HUES64 (cell line): ENCODE measurements at regions not wholly inside any gene's neighbourhood (a gene's known extent, or its start where the extent isn't known, plus 50 kb on each side); places are given as distances from the start of the nearest gene placed in this dataset.

Experiments used
- H3K27ac ChIP-seq: 2 replicates; pipeline ENCODE4 v1.7.0; 2013; ENCODE audit warnings: low read depth, low read length, inconsistent platforms
- H3K27me3 ChIP-seq: 2 replicates; pipeline ENCODE4 v1.6.1; 2013; ENCODE audit warnings: mild to moderate bottlenecking, low read length; ENCODE audit not compliant: insufficient read depth
- H3K36me3 ChIP-seq: 2 replicates; pipeline ENCODE4 v1.6.1; 2013; ENCODE audit warnings: mild to moderate bottlenecking, low read length; ENCODE audit not compliant: insufficient read depth
- H3K4me1 ChIP-seq: 2 replicates; pipeline ENCODE4 v1.6.1; 2013; ENCODE audit warnings: mild to moderate bottlenecking, low read length, moderate library complexity; ENCODE audit not compliant: insufficient read depth
- H3K4me3 ChIP-seq: 2 replicates; pipeline ENCODE4 v1.5.1; 2013; ENCODE audit warnings: mild to moderate bottlenecking, low read length, moderate library complexity
- H3K9ac ChIP-seq: 2 replicates; pipeline ENCODE4 v1.6.1; 2013; ENCODE audit warnings: mild to moderate bottlenecking, low read depth, low read length
- H3K9me3 ChIP-seq: 2 replicates; pipeline ENCODE4 v1.6.1; 2013; ENCODE audit warnings: low read depth, low read length; ENCODE audit not compliant: insufficient read depth
- WGBS: fragments of 150-250, 120-280 bp; methylation state at CpG from one replicate; pipeline ENCODE4 v1.1.7; 2013; ENCODE audit warnings: missing lambda C conversion rate; 5-methylcytosine and 5-hydroxymethylcytosine counted together

GRCh38 chr5:125199968-125200865 is 453.8 kb upstream of the ZNF608 start:
- H3K4me1 ChIP-seq = peaks cover 54% of the 10 kb centered on the region
- 22% methylated on average over 17 of the region's 17 CpGs for WGBS
- no peaks in the 10 kb centered on the region for H3K36me3 ChIP-seq
- H3K9ac ChIP-seq = no peak overlapping the region
- no peaks in the 10 kb centered on the region for H3K9me3 ChIP-seq
- H3K4me3 ChIP-seq = peak overlapping the region; percentile 22
- H3K27ac ChIP-seq = peak overlapping the region; percentile 51; the same call in 1 of the 2 replicates
- no peaks in the 10 kb centered on the region for H3K27me3 ChIP-seq

DNA sequence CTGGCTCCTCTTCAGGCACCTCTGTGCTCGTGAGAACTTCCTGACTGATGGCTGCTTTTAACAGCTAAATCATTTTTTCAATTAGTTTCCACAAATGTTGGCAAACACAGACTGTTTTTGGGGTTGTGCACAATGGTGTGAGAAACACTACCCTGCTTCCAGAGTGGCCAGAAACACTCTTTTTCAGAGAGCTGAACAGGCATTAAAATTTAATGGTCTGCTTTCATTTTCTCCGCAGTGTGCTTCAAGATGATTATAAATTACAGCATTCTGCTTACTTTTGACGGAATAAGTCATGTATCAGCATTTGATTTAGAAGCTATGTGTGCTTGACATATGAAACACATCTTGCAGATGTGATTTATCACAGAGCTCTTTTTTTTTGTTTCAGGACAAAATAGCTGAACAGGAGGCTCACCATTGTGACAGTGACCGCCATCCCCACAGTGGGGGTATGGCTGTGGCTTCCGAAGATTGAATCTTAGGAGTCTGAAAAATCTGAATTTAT is 454.5 kb upstream of the ZNF608 start:
- H3K9ac ChIP-seq = no peak overlapping the region
- H3K36me3 ChIP-seq = no peaks in the 10 kb centered on the region
- H3K4me1 ChIP-seq = peaks cover 55% of the 10 kb centered on the region
- H3K27ac ChIP-seq = no peak overlapping the region; the same call in 1 of the 2 replicates
- H3K27me3 ChIP-seq = no peaks in the 10 kb centered on the region
- peak overlapping the region; percentile 22; the same call in 1 of the 2 replicates for H3K4me3 ChIP-seq
- no peaks in the 10 kb centered on the region for H3K9me3 ChIP-seq
- WGBS = 85% methylated on average over 5 of the region's 5 CpGs

DNA sequence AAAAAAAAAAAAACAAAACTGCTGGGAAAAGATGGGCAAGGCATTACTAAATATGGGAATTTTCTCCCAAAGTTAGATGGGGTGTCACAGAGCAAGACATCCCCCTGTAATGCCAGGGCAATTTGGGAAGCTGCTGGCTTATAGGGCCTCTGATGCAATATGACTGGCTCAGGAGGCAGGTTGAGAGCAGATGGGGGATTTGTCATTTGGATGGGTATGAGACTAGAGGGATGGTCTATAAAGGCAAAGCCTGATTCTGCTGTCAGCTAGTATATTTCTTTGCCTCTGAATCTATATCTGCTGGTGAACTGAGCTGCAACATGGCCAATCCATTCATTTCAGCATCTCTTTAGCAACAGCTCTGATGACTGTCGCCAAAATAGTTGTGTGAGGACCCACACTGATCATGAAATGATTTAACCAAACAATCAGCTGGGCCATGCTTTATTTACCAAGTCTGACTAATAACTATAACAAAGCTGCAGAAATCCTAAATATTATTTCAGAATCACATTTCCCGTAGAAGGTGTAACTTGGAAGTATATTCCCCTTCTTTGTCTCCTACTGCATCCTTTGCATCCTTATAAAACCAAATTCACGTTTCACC is 455.1 kb upstream of the ZNF608 start:
- H3K4me3 ChIP-seq = no peak overlapping the region
- peaks cover 52% of the 10 kb centered on the region for H3K4me1 ChIP-seq
- no peaks in the 10 kb centered on the region for H3K36me3 ChIP-seq
- no peak overlapping the region for H3K27ac ChIP-seq
- no peak overlapping the region for H3K9ac ChIP-seq
- H3K9me3 ChIP-seq = no peaks in the 10 kb centered on the region
- no peaks in the 10 kb centered on the region for H3K27me3 ChIP-seq
- 94% methylated on average over 3 of the region's 3 CpGs for WGBS

DNA sequence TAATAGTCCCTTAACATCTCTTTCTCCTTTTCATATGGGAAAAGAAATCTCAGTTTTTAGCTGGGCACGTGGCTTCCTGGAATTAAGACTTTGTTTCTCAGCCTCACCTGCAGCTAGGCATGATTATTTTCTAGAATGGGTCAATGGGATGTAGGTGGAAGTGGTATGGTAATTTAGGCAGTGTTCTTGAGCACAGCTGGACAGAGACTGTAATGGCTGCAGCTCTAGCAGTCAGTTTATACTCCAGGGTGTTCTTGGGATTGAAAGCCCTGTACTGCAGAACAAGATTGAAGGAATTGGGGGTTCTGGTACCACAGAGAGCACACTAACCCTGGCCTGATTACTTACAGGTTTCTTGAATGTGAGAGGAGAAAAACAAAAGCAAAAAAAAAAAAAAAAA is 455.9 kb upstream of the ZNF608 start:
- no peaks in the 10 kb centered on the region for H3K36me3 ChIP-seq
- H3K27me3 ChIP-seq = no peaks in the 10 kb centered on the region
- H3K4me3 ChIP-seq = no peak overlapping the region
- H3K9ac ChIP-seq = no peak overlapping the region
- H3K4me1 ChIP-seq = peaks cover 44% of the 10 kb centered on the region
- H3K27ac ChIP-seq = no peak overlapping the region
- WGBS = 77% methylated on average over 1 of the region's 1 CpG
- no peaks in the 10 kb centered on the region for H3K9me3 ChIP-seq

DNA sequence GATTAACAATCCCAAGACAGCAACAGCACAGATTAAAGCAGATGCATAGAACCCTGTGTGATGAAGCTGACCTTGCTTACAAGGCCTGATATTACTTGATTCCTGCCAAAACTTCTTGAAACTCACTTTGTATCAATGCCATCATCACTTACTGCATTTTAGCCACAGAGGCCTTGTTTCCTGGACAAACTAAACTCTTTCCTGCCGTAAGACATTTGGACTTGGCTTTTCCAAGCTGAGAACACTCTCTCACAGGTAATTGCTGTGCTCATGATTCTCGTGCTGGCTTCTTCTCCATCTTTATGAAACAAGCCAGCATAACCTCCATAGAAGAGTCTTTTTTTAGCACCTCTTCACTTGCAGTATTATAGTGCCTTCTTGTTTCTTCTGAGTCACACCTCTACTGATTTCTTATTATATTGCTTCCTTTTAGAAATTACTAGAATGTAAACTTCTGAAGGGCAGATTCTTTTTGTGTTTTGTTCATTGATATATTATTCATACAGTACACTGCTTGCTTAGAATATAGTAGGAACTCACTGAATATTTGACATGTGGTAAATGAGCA is 456.5 kb upstream of the ZNF608 start:
- H3K27ac ChIP-seq = no peak overlapping the region
- WGBS = 91% methylated on average over 2 of the region's 2 CpGs

GRCh38 chr5:125203912-125204311 is 457.5 kb upstream of the ZNF608 start:
- no peak overlapping the region for H3K9ac ChIP-seq
- no peaks in the 10 kb centered on the region for H3K36me3 ChIP-seq
- no peaks in the 10 kb centered on the region for H3K27me3 ChIP-seq
- 73% methylated on average over 2 of the region's 2 CpGs for WGBS
- peaks cover 32% of the 10 kb centered on the region for H3K4me1 ChIP-seq
- H3K9me3 ChIP-seq = no peaks in the 10 kb centered on the region
- H3K4me3 ChIP-seq = no peak overlapping the region
- H3K27ac ChIP-seq = no peak overlapping the region

More for the DNA sequence above, 456.5 kb upstream of the ZNF608 start:
- no peaks in the 10 kb centered on the region for H3K9me3 ChIP-seq
- no peaks in the 10 kb centered on the region for H3K36me3 ChIP-seq
- H3K4me3 ChIP-seq = no peak overlapping the region
- no peak overlapping the region for H3K9ac ChIP-seq
- H3K27me3 ChIP-seq = no peaks in the 10 kb centered on the region
- peaks cover 42% of the 10 kb centered on the region for H3K4me1 ChIP-seq

DNA sequence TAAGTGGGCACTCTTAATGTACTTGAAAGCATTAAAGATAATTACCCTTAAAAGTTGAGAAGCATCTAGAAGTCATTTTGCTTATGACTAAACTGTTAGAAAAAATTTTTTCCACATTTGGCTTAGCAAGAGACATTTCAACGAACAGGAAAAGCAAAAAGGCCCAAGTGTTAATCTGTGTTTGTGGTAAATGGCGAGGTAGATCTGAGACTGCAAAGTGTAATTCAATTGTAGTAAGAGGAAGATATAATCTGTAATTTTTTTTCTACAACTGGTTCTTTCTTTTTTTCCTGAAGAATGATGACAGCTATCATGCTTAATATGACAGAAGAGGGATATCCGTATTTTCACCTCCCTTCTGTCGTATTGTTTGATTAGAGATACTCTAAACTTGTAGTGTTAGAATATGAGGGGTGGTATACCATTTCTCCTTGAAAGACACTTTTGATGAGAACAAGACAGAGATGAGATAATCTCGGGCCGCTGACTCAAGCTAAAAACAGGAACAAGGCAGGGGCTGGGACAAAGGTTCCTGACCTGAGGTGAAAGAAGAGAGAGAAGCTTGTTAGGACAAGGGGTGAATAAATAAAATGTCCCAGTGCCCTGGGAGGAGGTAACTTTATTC is 459.3 kb upstream of the ZNF608 start:
- Histone ChIP-seq H3K4me3 (no peak overlapping the region), H3K9me3 (no peaks in the 10 kb centered on the region), H3K27me3 (no peaks in the 10 kb centered on the region), H3K27ac (no peak overlapping the region), H3K4me1 (peaks cover 14% of the 10 kb centered on the region), H3K9ac (no peak overlapping the region), H3K36me3 (no peaks in the 10 kb centered on the region)
- WGBS = 84% methylated on average over 6 of the region's 6 CpGs

DNA sequence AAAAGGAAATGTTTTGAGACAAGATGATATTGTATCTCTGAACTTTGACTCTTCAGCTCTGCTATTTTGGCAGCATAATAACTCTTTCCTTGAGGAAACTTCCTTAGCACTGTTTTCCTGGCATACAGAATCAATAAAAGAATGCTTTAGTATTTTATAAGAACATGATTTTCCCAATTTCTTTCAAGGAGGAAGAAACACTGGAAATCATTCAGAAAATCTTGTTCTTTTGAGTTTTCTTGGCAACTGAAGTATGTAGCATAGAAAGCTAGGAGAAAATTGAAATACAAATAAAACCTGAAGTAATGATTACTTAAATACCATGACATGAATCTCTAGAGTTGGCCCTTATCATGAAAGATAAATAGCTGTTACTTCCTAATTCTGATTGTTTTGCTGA is 461.4 kb upstream of the ZNF608 start:
- no peak overlapping the region for H3K27ac ChIP-seq
- H3K9me3 ChIP-seq = no peaks in the 10 kb centered on the region
- H3K9ac ChIP-seq = no peak overlapping the region
- H3K36me3 ChIP-seq = no peaks in the 10 kb centered on the region
- H3K27me3 ChIP-seq = no peaks in the 10 kb centered on the region
- H3K4me3 ChIP-seq = no peak overlapping the region
- 0 out of 2 replicates have a peak, but pooled peaks cover 9% of the 10 kb centered on the region for H3K4me1 ChIP-seq

DNA sequence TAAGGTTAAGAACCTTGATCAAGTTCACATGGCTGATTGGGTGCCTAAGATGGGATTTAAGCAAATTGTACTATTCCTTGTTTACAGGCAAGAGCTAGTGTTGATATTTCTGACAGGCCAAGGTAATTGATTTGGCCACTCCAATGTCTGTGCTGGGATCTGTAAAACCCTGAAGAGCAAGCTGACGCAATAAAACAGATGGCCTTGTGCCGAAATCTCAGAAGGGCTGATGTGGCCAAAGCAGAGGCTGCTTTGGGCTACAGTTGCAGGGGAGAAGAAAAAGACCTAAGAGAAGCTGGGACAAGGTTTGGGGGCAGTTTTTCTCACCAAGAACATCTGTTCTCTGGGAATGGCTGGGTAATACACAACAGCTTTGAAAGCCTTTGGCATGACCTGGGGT is 463.2 kb upstream of the ZNF608 start:
- no peaks in the 10 kb centered on the region for H3K27me3 ChIP-seq
- H3K9me3 ChIP-seq = no peaks in the 10 kb centered on the region
- no peak overlapping the region for H3K4me3 ChIP-seq
- no peak overlapping the region for H3K27ac ChIP-seq
- 0 out of 2 replicates have a peak, but pooled peaks cover 9% of the 10 kb centered on the region for H3K4me1 ChIP-seq
- 91% methylated on average over 2 of the region's 2 CpGs for WGBS
- H3K36me3 ChIP-seq = no peaks in the 10 kb centered on the region
- no peak overlapping the region for H3K9ac ChIP-seq

DNA sequence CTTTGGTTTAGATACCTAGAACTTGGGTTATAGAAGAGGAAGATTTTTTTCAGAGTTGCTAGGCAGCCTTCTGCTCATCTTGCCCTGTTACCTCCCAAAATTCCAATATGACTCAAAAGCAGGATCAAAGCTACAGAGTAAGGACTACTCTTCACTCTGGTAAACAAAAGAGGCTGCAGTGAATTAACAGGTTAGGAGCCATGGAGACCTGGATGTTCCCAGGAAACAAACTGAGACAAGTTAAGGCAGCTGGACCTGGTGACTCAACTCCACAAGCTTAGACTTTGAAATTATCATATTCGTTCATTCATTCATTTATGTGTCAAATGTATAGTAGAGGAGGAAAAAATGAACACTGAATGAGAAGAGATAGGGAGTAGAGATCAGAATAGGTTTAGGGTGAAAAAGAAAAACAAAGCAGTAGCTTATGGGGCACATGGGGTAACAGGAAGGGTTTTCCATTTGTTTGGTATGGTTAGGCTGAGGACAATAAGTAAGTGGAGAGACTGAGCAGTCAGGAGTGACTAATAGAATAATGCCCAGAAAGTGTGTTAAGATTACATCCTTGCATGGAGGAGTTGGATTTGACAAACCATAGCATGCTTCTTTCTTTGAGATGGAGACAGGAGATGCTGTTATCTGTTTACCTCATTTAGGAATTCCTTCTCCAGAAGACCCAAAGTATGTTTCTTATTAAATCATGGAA is 464.0 kb upstream of the ZNF608 start:
- H3K4me3 ChIP-seq = no peak overlapping the region
- H3K36me3 ChIP-seq = no peaks in the 10 kb centered on the region
- H3K9ac ChIP-seq = no peak overlapping the region
- WGBS = 100% methylated on average over 1 of the region's 1 CpG
- no peaks in the 10 kb centered on the region for H3K9me3 ChIP-seq
- H3K27ac ChIP-seq = no peak overlapping the region
- 0 out of 2 replicates have a peak, but pooled peaks cover 9% of the 10 kb centered on the region for H3K4me1 ChIP-seq
- H3K27me3 ChIP-seq = no peaks in the 10 kb centered on the region
